ENCODE measurements at regions not wholly inside any gene's neighbourhood (a gene's known extent, or its start where the extent isn't known, plus 50 kb on each side); places are given as distances from the start of the nearest gene placed in this dataset.

DNA sequence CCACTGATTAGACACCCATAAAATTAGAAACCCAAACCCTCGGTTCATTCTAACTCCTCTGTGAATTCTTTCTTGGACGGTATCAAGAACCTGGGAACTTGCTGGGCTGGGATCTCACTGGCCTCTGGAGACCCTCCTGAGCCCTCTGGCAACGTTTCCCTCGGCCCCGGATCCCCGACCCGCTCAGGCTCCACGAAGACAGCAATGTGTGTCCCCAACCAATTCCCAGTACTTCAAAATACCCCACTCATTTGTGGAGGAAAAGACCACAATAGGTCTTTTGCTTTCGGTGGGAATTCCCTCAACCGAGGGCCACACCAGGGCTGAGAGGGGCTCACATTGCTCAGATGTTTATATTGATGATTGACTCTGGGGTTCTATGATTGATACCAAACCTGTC is 117.9 kb upstream of the PRR20G start:
- Histone ChIP-seq H3K4me2 (ENCODE audit: insufficient read depth, insufficient read length, low read length) (no peak overlapping the region), H2BK15ac (ENCODE audit: low read depth, low read length) (no peak overlapping the region), H3K79me2 (ENCODE audit: insufficient read depth, low read length) (no peaks in the 10 kb centered on the region), H3K4ac (ENCODE audit: low read depth, low read length) (no peak overlapping the region), H3K9me3 (ENCODE audit: control insufficient read depth, low read depth, low read length) (no peaks in the 10 kb centered on the region), H3K23ac (ENCODE audit: insufficient read length, low read depth, low read length) (no peak overlapping the region), H4K8ac (replicated peaks; ENCODE audit: insufficient read length, low read depth, low read length) (no peak overlapping the region), H3T11ph (ENCODE audit: low read length) (no peak overlapping the region), H4K5ac (ENCODE audit: insufficient read length, low read depth, low read length) (no peak overlapping the region), H3K27ac (ENCODE audit: insufficient read length, low read depth, low read length) (no peak overlapping the region), H3K14ac (ENCODE audit: insufficient read depth, low read length) (no peak overlapping the region), H4K91ac (ENCODE audit: insufficient read length, low read depth, low read length) (no peak overlapping the region), H2AFZ (ENCODE audit: low read length) (no peak overlapping the region), H3K18ac (ENCODE audit: insufficient read length, low read depth, low read length) (no peak overlapping the region), H3K4me1 (ENCODE audit: insufficient read depth, low read length) (no peaks in the 10 kb centered on the region), H3K9ac (ENCODE audit: extremely low read depth, insufficient read length, low read length) (no peak overlapping the region), H3K79me1 (ENCODE audit: insufficient read depth, low read depth, low read length, poor library complexity, severe bottlenecking) (no peaks in the 10 kb centered on the region), H3K56ac (ENCODE audit: insufficient read length, low read depth, low read length) (no peak overlapping the region), H2BK5ac (ENCODE audit: insufficient read length, low read length) (no peak overlapping the region), H2AK5ac (ENCODE audit: insufficient read length, low read length) (no peak overlapping the region), H2BK120ac (ENCODE audit: low read depth, low read length, poor library complexity, severe bottlenecking) (no peak overlapping the region), H4K20me1 (ENCODE audit: control insufficient read depth, insufficient read depth, insufficient read length) (no peaks in the 10 kb centered on the region), H3K23me2 (ENCODE audit: insufficient read length, low read depth, low read length, poor library complexity, severe bottlenecking) (no peaks in the 10 kb centered on the region), H2BK20ac (ENCODE audit: low read depth, low read length, poor library complexity, severe bottlenecking) (no peak overlapping the region), H3K27me3 (ENCODE audit: insufficient read depth, low read length) (no peaks in the 10 kb centered on the region), H2BK12ac (ENCODE audit: insufficient read length, low read depth, low read length) (no peak overlapping the region)
- TF ChIP-seq, protein P1, sequence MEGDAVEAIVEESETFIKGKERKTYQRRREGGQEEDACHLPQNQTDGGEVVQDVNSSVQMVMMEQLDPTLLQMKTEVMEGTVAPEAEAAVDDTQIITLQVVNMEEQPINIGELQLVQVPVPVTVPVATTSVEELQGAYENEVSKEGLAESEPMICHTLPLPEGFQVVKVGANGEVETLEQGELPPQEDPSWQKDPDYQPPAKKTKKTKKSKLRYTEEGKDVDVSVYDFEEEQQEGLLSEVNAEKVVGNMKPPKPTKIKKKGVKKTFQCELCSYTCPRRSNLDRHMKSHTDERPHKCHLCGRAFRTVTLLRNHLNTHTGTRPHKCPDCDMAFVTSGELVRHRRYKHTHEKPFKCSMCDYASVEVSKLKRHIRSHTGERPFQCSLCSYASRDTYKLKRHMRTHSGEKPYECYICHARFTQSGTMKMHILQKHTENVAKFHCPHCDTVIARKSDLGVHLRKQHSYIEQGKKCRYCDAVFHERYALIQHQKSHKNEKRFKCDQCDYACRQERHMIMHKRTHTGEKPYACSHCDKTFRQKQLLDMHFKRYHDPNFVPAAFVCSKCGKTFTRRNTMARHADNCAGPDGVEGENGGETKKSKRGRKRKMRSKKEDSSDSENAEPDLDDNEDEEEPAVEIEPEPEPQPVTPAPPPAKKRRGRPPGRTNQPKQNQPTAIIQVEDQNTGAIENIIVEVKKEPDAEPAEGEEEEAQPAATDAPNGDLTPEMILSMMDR (conservative IDR thresholded peaks at IDR 0.05), result no peak
- no peaks in the 10 kb centered on the region for H3K9me3 Mint-ChIP-seq
- peaks cover 23% of the 10 kb centered on the region for H3K27me3 Mint-ChIP-seq (ENCODE audit: low read depth)
- WGBS (ENCODE audit: extremely low coverage, insufficient read length, low lambda C conversion rate), result no CpG with 5 or more reads among the region's 10 CpGs
- no peak overlapping the region; a peak in 1 of 7 replicates for H3K27ac Mint-ChIP-seq
- peak; percentile 19 for DNase-seq
- peaks cover 36 to 50% of the 10 kb centered on the region in 2 experiments for H3K4me1 Mint-ChIP-seq
- no peaks in the 10 kb centered on the region for H3K36me3 Mint-ChIP-seq (ENCODE audit: insufficient read depth in 1 of 3, low read depth in 3 of 3)
- H3K4me3 Mint-ChIP-seq, result no peak overlapping the region
